HEK293T (cell line): ENCODE measurements at regions not wholly inside any gene's neighbourhood (a gene's known extent, or its start where the extent isn't known, plus 50 kb on each side); places are given as distances from the start of the nearest gene placed in this dataset.

Source experiments
- CTCF ChIA-PET: fragments of 350-600 bp; formaldehyde crosslinking; extraction: SDS; loops from one replicate; lab custom pipeline; 2021; ENCODE audit warnings: antibody characterized with exemption, inconsistent platforms; lab: Yijun Ruan, JAX
- POLR2A ChIA-PET: fragments of 350-600 bp; formaldehyde crosslinking; extraction: SDS; loops from one replicate; lab custom pipeline; 2020; ENCODE audit warnings: antibody characterized with exemption, inconsistent platforms; lab: Yijun Ruan, JAX
- DNase-seq: peaks from one replicate; pipeline ENCODE4 v3.0.0; 2012; ENCODE audit warnings: mixed read lengths; ENCODE audit errors: extremely low spot score
- ARNT ChIP-seq: fragments of 450-650 bp; IDR thresholded peaks from 2 replicates; pipeline ENCODE4 v1.6.1; 2017; ENCODE audit warnings: mild to moderate bottlenecking
- BHLHE40 ChIP-seq: fragments of 450-650 bp; IDR thresholded peaks from 2 replicates; pipeline ENCODE4 v1.6.1; 2016; ENCODE audit warnings: mild to moderate bottlenecking, moderate library complexity, borderline replicate concordance
- CTBP1 ChIP-seq: fragments of 450-650 bp; IDR thresholded peaks from 2 replicates; pipeline ENCODE4 v1.6.1; 2016; ENCODE audit warnings: borderline replicate concordance
- ELF4 ChIP-seq: fragments of 450-650 bp; IDR thresholded peaks from 2 replicates; pipeline ENCODE4 v1.6.1; 2017; ENCODE audit warnings: antibody characterized with exemption
- FOXA1 ChIP-seq: fragments of 450-650 bp; IDR thresholded peaks from 2 replicates; pipeline ENCODE4 v1.6.1; 2016; ENCODE audit warnings: mild to moderate bottlenecking
- FOXK2 ChIP-seq: fragments of 450-650 bp; IDR thresholded peaks from 2 replicates; pipeline ENCODE4 v1.6.1; 2016; ENCODE audit warnings: mild to moderate bottlenecking
- FOXM1 ChIP-seq: fragments of 450-650 bp; IDR thresholded peaks from 2 replicates; pipeline ENCODE4 v1.6.1; 2017; ENCODE audit warnings: mild to moderate bottlenecking, borderline replicate concordance
- HDGF ChIP-seq: fragments of 450-650 bp; IDR thresholded peaks from 2 replicates; pipeline ENCODE4 v1.6.1; 2017; ENCODE audit warnings: antibody characterized with exemption, borderline replicate concordance
- L3MBTL2 ChIP-seq: fragments of 450-650 bp; conservative IDR thresholded peaks from 2 replicates; pipeline ENCODE4 v1.6.1; 2016; ENCODE audit warnings: mild to moderate bottlenecking
- LEF1 ChIP-seq: fragments of 450-650 bp; IDR thresholded peaks from 2 replicates; pipeline ENCODE4 v1.6.1; 2017; ENCODE audit warnings: mild to moderate bottlenecking, borderline replicate concordance
- NFRKB ChIP-seq: fragments of 450-650 bp; IDR thresholded peaks from 2 replicates; pipeline ENCODE4 v1.6.1; 2016; ENCODE audit warnings: mild to moderate bottlenecking, moderate library complexity
- PKNOX1 ChIP-seq: fragments of 450-650 bp; IDR thresholded peaks from 2 replicates; pipeline ENCODE4 v1.6.1; 2016
- SP1 ChIP-seq: fragments of 450-650 bp; IDR thresholded peaks from 2 replicates; pipeline ENCODE4 v1.6.1; 2017
- SUZ12 ChIP-seq: fragments of 450-650 bp; IDR thresholded peaks from 2 replicates; pipeline ENCODE4 v1.6.1; 2016; ENCODE audit warnings: mild to moderate bottlenecking
- TARDBP ChIP-seq: fragments of 450-650 bp; IDR thresholded peaks from 2 replicates; pipeline ENCODE4 v1.6.1; 2016
- ZNF384 ChIP-seq: fragments of 450-650 bp; IDR thresholded peaks from 2 replicates; pipeline ENCODE4 v1.6.1; 2016

GRCh38 chr22:27148055-27148454 is 490.7 kb downstream of the MIAT start:
- DNase-seq, result no peak
- ChIA-PET POLR2A (no interaction called here), CTCF (no interaction called here)
- TF ChIP-seq PKNOX1, result no peak
- no peak for TF ChIP-seq ARNT
- no peak for TF ChIP-seq SUZ12
- no peak for TF ChIP-seq L3MBTL2
- TF ChIP-seq LEF1, result no peak
- TF ChIP-seq HDGF, result no peak
- no peak for TF ChIP-seq CTBP1
- TF ChIP-seq SP1, result no peak
- TF ChIP-seq ZNF384, result no peak
- no peak for TF ChIP-seq ELF4
- TF ChIP-seq FOXK2, result no peak
- TF ChIP-seq TARDBP, result no peak
- TF ChIP-seq NFRKB, result no peak
- TF ChIP-seq FOXA1, result no peak
- no peak for TF ChIP-seq FOXM1
- no peak for TF ChIP-seq BHLHE40

DNA sequence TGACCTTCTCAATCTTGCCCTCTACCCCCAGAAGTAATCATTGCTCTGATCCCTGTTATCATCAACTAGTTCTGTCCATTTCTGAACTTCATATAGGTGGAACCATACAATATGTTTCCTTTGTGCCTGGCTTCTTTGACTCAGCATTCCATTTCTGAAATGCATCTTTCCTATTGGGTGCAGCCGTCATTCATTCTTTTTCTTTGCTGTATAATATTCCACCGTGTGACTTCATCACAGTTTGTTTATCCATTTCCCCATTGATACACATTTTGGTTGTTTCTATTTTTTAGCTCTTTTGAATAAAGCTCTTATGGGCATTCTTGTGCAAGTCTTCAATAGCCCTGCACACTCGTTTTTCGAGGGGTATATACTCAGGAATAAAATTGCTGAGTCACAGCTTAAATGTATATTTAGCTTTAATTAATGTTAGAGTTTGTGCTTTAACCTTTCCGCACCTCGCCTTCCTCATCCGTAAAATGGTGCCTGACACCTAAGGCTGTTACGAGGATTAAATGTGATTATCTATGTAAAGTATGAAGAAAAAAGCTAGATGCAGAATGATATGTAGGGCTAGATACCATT is 491.6 kb downstream of the MIAT start:
- no peak for TF ChIP-seq ELF4
- no peak for TF ChIP-seq ZNF384
- TF ChIP-seq PKNOX1, result no peak
- no peak for TF ChIP-seq L3MBTL2
- no peak for TF ChIP-seq HDGF
- no peak for TF ChIP-seq CTBP1
- no peak for TF ChIP-seq SP1
- TF ChIP-seq ARNT, result no peak
- no peak for TF ChIP-seq SUZ12
- no peak for TF ChIP-seq BHLHE40
- TF ChIP-seq FOXM1, result no peak
- no peak for TF ChIP-seq NFRKB
- no peak for TF ChIP-seq TARDBP
- no peak for TF ChIP-seq FOXK2
- no peak for DNase-seq
- CTCF ChIA-PET, result no interaction called here
- POLR2A ChIA-PET, result no interaction called here

DNA sequence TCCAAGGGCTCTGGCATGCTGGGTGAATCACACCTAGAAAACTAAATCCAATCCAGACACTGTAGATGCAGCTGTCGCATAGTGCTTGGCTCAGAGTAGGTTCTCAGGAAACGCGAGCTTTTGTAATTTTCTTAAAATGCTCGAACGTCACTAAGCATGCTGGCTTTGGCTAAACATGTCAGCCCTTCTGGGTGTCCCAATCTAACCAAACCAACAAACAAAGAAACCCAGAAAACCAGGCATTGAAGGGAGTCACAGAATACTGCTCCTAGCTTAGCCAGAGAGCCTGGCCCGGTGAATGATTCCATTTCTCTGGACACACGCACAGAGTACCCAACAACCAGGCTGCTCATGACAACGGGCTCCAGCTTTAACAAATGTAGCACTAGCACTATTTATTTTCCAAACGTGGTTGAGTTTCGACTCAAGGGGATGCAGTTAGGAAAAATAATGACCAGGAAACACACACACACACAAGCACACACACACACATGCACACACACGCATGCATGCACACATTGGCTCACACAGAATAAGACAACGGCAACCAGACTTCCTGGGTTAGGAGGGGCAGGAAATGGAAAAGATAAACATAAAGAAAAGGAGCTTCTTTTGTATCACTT is 492.6 kb downstream of the MIAT start:
- POLR2A ChIA-PET, result no interaction called here
- DNase-seq, result no peak
- TF ChIP-seq L3MBTL2, result no peak
- no peak for TF ChIP-seq HDGF
- TF ChIP-seq LEF1, result no peak
- TF ChIP-seq ARNT, result no peak
- TF ChIP-seq SP1, result no peak
- TF ChIP-seq BHLHE40, result no peak
- no peak for TF ChIP-seq FOXK2
- TF ChIP-seq SUZ12, result no peak
- no peak for TF ChIP-seq TARDBP
- no peak for TF ChIP-seq FOXM1
- TF ChIP-seq FOXA1, result no peak
- TF ChIP-seq ZNF384, result no peak
- no peak for TF ChIP-seq PKNOX1
- TF ChIP-seq CTBP1, result no peak
- no peak for TF ChIP-seq ELF4
- CTCF ChIA-PET, result interaction anchor here (1.3 kb wide), 1 partner anchor 11 kb away, joined by 3 read pairs; no protein-coding TSS in a partner anchor

- TF ChIP-seq ARNT, result no peak
- no peak for TF ChIP-seq LEF1
- no peak for TF ChIP-seq SUZ12
- TF ChIP-seq FOXM1, result no peak
- TF ChIP-seq ELF4, result no peak
- TF ChIP-seq FOXA1, result no peak
- no peak for TF ChIP-seq SP1
- no peak for TF ChIP-seq HDGF
- TF ChIP-seq L3MBTL2, result no peak
- no peak for TF ChIP-seq NFRKB
- no peak for TF ChIP-seq TARDBP
- TF ChIP-seq PKNOX1, result no peak
- no peak for TF ChIP-seq ZNF384
- TF ChIP-seq CTBP1, result no peak
- TF ChIP-seq BHLHE40, result no peak
- no peak for DNase-seq
- ChIA-PET CTCF (interaction anchor here (1.3 to 1.4 kb wide), 2 partner anchors 8 to 10 kb away, joined by 3 to 4 read pairs; no protein-coding TSS in a partner anchor), POLR2A (no interaction called here)
These were observed 493.2 kb downstream of the MIAT start for GRCh38 chr22:27150544-27150941.

- CTCF ChIA-PET, result interaction anchor here (0.6 to 1.4 kb wide), 4 partner anchors 9 to 250 kb away, joined by 3 to 4 read pairs (median 4); no protein-coding TSS in a partner anchor
These were observed 494.0 kb downstream of the MIAT start for GRCh38 chr22:27151407-27151806.

More at GRCh38 chr22:27151407-27151806, 494.0 kb downstream of the MIAT start:
- POLR2A ChIA-PET, result no interaction called here
- DNase-seq, result no peak
- TF ChIP-seq PKNOX1 (no peak), FOXA1 (no peak), HDGF (no peak), ELF4 (no peak), CTBP1 (no peak), ARNT (no peak), L3MBTL2 (no peak), ZNF384 (peak; percentile 82)
